ENCODE measurements at regions not wholly inside any gene's neighbourhood (a gene's known extent, or its start where the extent isn't known, plus 50 kb on each side); places are given as distances from the start of the nearest gene placed in this dataset.
"Not testable (repeated sequence)": the region's sequence is repeated elsewhere in the genome, so short reads cannot be mapped to it uniquely, and the experiment has no call there.

DNA sequence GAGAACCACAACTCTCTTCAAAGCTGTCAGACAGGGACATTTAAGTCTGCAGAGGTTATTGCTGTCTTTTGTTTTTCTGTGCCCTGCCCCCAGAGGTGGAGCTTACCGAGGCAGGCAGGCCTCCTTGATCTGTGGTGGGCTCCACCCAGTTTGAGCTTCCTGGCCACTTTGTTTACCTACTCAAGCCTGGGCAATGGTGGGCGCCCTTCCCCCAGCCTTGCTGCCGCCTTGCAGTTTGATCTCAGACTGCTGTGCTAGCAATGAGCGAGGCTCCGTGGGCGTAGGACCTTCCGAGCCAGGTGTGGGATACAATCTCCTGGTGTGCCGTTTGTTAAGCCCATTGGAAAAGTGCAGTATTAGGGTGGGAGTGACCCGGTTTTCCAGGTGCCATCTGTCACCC lies 822.1 kb downstream of the KCNMA1 start:
- not testable (repeated sequence) for H3K4me3 ChIP-seq (ENCODE audit: control insufficient read depth, low read depth, low read length); DNase-seq (ENCODE audit: low read depth)

DNA sequence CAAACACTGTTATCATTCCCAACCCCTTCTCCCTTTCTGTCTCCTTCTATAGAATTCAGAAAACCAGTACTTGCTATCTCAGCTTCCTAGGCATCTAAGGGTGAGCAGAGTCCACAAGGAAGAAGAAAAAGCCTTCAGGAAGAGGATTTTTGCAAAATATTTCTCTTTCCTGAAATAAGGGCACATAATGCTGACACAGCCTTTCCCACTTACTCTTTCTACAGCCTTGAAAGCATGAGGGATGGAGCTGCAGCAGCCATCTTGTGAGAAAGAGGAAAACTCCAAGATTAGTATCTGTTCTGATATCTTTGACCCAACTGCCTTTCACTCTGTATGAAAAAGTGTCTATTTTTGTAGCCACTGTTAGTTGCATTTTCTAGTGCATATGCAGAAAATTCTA lies 826.2 kb downstream of the KCNMA1 start:
- no peak for DNase-seq (ENCODE audit: low read depth)
- H3K4me3 ChIP-seq (ENCODE audit: control insufficient read depth, low read depth, low read length): no peak overlapping the region
- no peak for TF ChIP-seq CTCF (IDR thresholded peaks at IDR 0.05; ENCODE audit: control insufficient read depth, insufficient read depth, low read depth, low read length, missing control alignments)

DNA sequence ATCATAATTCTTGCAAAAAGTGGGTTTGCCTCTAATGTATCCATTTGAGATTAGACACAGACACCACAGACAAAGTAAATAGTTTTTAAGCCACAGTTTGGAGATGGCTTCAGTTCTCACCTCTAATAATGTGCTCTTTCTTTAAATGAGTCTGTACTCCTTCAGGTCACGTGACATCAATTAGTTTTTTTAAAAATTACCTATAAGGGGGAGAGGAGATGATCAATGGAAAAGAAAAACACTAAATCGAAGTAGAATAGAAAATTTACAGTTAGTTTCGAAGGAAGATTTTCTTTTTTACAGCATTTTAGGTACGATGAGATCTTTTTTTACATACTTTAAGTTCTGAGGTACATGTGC lies 849.2 kb downstream of the KCNMA1 start:
- H3K4me3 ChIP-seq (ENCODE audit: control insufficient read depth, low read depth, low read length): no peak overlapping the region
- no peak for TF ChIP-seq CTCF (IDR thresholded peaks at IDR 0.05; ENCODE audit: control insufficient read depth, insufficient read depth, low read depth, low read length, missing control alignments)
- DNase-seq (ENCODE audit: low read depth): no peak

DNA sequence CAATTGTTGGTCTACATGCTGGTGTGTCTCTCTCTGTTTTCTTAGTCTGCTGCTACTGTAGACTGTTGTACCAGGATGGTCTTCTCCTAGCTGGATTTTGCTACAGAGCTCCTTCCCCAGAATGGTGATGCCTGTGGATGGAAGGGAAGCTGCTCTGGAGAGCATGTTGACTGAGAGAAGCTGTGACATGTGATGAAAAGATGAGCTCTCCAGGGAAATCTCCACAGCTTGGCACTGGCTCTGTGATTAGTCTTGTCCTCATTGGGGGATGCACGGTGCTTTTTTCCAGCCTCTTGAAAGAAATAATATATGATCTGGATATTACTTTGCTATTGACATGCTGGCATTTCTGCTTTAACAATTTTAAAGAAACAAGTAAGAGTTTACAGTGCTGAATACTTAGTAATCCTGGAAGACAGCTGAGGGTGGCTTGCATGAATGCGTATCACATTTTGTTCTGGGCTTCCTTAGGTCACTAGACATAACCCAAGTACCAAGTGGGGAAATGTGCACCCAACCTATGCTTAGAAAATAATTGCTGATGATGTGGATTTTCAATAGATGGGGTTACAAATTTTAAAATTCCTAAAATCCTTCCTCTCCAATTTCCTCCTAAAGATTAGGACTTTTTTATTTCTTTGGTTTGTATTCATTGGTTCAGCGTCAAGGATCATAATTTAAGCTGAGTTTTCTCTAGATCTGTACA lies 849.7 kb downstream of the KCNMA1 start:
- DNase-seq (ENCODE audit: low read depth): no peak
- TF ChIP-seq CTCF (IDR thresholded peaks at IDR 0.05; ENCODE audit: control insufficient read depth, insufficient read depth, low read depth, low read length, missing control alignments): no peak

GRCh38 chr10:76786504-76787072 lies 851.0 kb downstream of the KCNMA1 start:
- no peak overlapping the region for H3K4me3 ChIP-seq (ENCODE audit: control insufficient read depth, low read depth, low read length)
- no peak for TF ChIP-seq CTCF (IDR thresholded peaks at IDR 0.05; ENCODE audit: control insufficient read depth, insufficient read depth, low read depth, low read length, missing control alignments)
- no peak for DNase-seq (ENCODE audit: low read depth)

More for the DNA sequence above, 849.7 kb downstream of the KCNMA1 start:
- H3K4me3 ChIP-seq (ENCODE audit: control insufficient read depth, low read depth, low read length): no peak overlapping the region

GRCh38 chr10:76784076-76784475 lies 853.5 kb downstream of the KCNMA1 start:
- H3K4me3 ChIP-seq (ENCODE audit: control insufficient read depth, low read depth, low read length): no peak overlapping the region
- no peak for TF ChIP-seq CTCF (IDR thresholded peaks at IDR 0.05; ENCODE audit: control insufficient read depth, insufficient read depth, low read depth, low read length, missing control alignments)
- DNase-seq (ENCODE audit: low read depth): no peak

- no peak overlapping the region for H3K4me3 ChIP-seq (ENCODE audit: control insufficient read depth, low read depth, low read length)
- no peak for TF ChIP-seq CTCF (IDR thresholded peaks at IDR 0.05; ENCODE audit: control insufficient read depth, insufficient read depth, low read depth, low read length, missing control alignments)
- DNase-seq (ENCODE audit: low read depth): peak; percentile 10
Observed at GRCh38 chr10:76779796-76780301, 857.8 kb downstream of the KCNMA1 start.
